ENCODE measurements at regions not wholly inside any gene's neighbourhood (a gene's known extent, or its start where the extent isn't known, plus 50 kb on each side); places are given as distances from the start of the nearest gene placed in this dataset.

- no peak for DNase-seq
- no peak for TF ChIP-seq GATA1 (IDR thresholded peaks at IDR 0.05; ENCODE audit: low read depth, low read length)
- TF ChIP-seq POLR2A (IDR thresholded peaks at IDR 0.05; ENCODE audit: low read length): no peak
Observed at GRCh38 chr21:43364261-43364510, 62.7 kb downstream of the SIK1 start.

GRCh38 chr21:43363506-43364260, 63.2 kb downstream of the SIK1 start:
- no peak for DNase-seq
- TF ChIP-seq POLR2A (IDR thresholded peaks at IDR 0.05; ENCODE audit: low read length) (no peak), GATA1 (IDR thresholded peaks at IDR 0.05; ENCODE audit: low read depth, low read length) (no peak)

GRCh38 chr21:43362915-43363314, 64.0 kb downstream of the SIK1 start:
- no peak for DNase-seq
- TF ChIP-seq POLR2A (IDR thresholded peaks at IDR 0.05; ENCODE audit: low read length) (no peak), GATA1 (IDR thresholded peaks at IDR 0.05; ENCODE audit: low read depth, low read length) (no peak)

- no peak for TF ChIP-seq POLR2A (IDR thresholded peaks at IDR 0.05; ENCODE audit: low read length)
- TF ChIP-seq GATA1 (IDR thresholded peaks at IDR 0.05; ENCODE audit: low read depth, low read length): no peak
- no peak for DNase-seq
Observed at GRCh38 chr21:43362321-43362791, 64.6 kb downstream of the SIK1 start.

GRCh38 chr21:43361493-43362296, 65.2 kb downstream of the SIK1 start:
- no peak for TF ChIP-seq POLR2A (IDR thresholded peaks at IDR 0.05; ENCODE audit: low read length)
- no peak for TF ChIP-seq GATA1 (IDR thresholded peaks at IDR 0.05; ENCODE audit: low read depth, low read length)
- DNase-seq: no peak

- TF ChIP-seq POLR2A (IDR thresholded peaks at IDR 0.05; ENCODE audit: low read length) (no peak), GATA1 (IDR thresholded peaks at IDR 0.05; ENCODE audit: low read depth, low read length) (no peak)
- DNase-seq: no peak
Observed at GRCh38 chr21:43361127-43361492, 65.8 kb downstream of the SIK1 start.

- TF ChIP-seq GATA1 (IDR thresholded peaks at IDR 0.05; ENCODE audit: low read depth, low read length) (no peak), POLR2A (IDR thresholded peaks at IDR 0.05; ENCODE audit: low read length) (no peak)
Observed at GRCh38 chr21:43360441-43361126, 66.3 kb downstream of the SIK1 start.

GRCh38 chr21:43358940-43359822, 67.8 kb downstream of the SIK1 start:
- TF ChIP-seq GATA1 (IDR thresholded peaks at IDR 0.05; ENCODE audit: low read depth, low read length): no peak
- no peak for DNase-seq

More at GRCh38 chr21:43360441-43361126, 66.3 kb downstream of the SIK1 start:
- DNase-seq: no peak

GRCh38 chr21:43357715-43358430, 69.1 kb downstream of the SIK1 start:
- no peak for DNase-seq
- TF ChIP-seq GATA1 (IDR thresholded peaks at IDR 0.05; ENCODE audit: low read depth, low read length) (no peak), POLR2A (IDR thresholded peaks at IDR 0.05; ENCODE audit: low read length) (no peak)

GRCh38 chr21:43355925-43356289, 71.0 kb downstream of the SIK1 start:
- DNase-seq: no peak

GRCh38 chr21:43355266-43355924, 71.5 kb downstream of the SIK1 start:
- no peak for TF ChIP-seq GATA1 (IDR thresholded peaks at IDR 0.05; ENCODE audit: low read depth, low read length)
- TF ChIP-seq POLR2A (IDR thresholded peaks at IDR 0.05; ENCODE audit: low read length): no peak
- DNase-seq: no peak

More at GRCh38 chr21:43355925-43356289, 71.0 kb downstream of the SIK1 start:
- TF ChIP-seq POLR2A (IDR thresholded peaks at IDR 0.05; ENCODE audit: low read length): no peak

- no peak for TF ChIP-seq POLR2A (IDR thresholded peaks at IDR 0.05; ENCODE audit: low read length)
- no peak for TF ChIP-seq GATA1 (IDR thresholded peaks at IDR 0.05; ENCODE audit: low read depth, low read length)
- no peak for DNase-seq
Observed at GRCh38 chr21:43354666-43355065, 72.3 kb downstream of the SIK1 start.

- TF ChIP-seq POLR2A (IDR thresholded peaks at IDR 0.05; ENCODE audit: low read length) (no peak), GATA1 (IDR thresholded peaks at IDR 0.05; ENCODE audit: low read depth, low read length) (no peak)
- no peak for DNase-seq
Observed at GRCh38 chr21:43354026-43354420, 72.9 kb downstream of the SIK1 start.
